ENCODE measurements at regions not wholly inside any gene's neighbourhood (a gene's known extent, or its start where the extent isn't known, plus 50 kb on each side); places are given as distances from the start of the nearest gene placed in this dataset.

- POLR2A ChIA-PET = no interaction called here
- no peak for TF ChIP-seq CTCF (IDR thresholded peaks at IDR 0.05; ENCODE audit: control extremely low read depth, extremely low read depth, low read depth, missing control alignments)
- CTCF ChIA-PET = interaction anchor here (1.5 kb wide), 1 partner anchor 34 kb away, joined by 3 read pairs; no protein-coding TSS in a partner anchor
- no peak for DNase-seq (ENCODE audit: extremely low spot score)
Measured at GRCh38 chr5:114152656-114153360, 209.1 kb upstream of the KCNN2 start.

GRCh38 chr5:114153392-114153791, 208.5 kb upstream of the KCNN2 start:
- no peak for TF ChIP-seq CTCF (IDR thresholded peaks at IDR 0.05; ENCODE audit: control extremely low read depth, extremely low read depth, low read depth, missing control alignments)
- ChIA-PET CTCF (no interaction called here), POLR2A (no interaction called here)
- DNase-seq (ENCODE audit: extremely low spot score) = no peak

GRCh38 chr5:114153833-114154232, 208.0 kb upstream of the KCNN2 start:
- ChIA-PET POLR2A (no interaction called here), CTCF (no interaction called here)
- no peak for TF ChIP-seq CTCF (IDR thresholded peaks at IDR 0.05; ENCODE audit: control extremely low read depth, extremely low read depth, low read depth, missing control alignments)
- DNase-seq (ENCODE audit: extremely low spot score) = no peak

- CTCF ChIA-PET = interaction anchor here (1.6 kb wide), 1 partner anchor 13 kb away, joined by 3 read pairs; no protein-coding TSS in a partner anchor
- TF ChIP-seq CTCF (IDR thresholded peaks at IDR 0.05; ENCODE audit: control extremely low read depth, extremely low read depth, low read depth, missing control alignments) = no peak
- POLR2A ChIA-PET = no interaction called here
- no peak for DNase-seq (ENCODE audit: extremely low spot score)
Measured at GRCh38 chr5:114166081-114166480, 195.8 kb upstream of the KCNN2 start.

- ChIA-PET CTCF (no interaction called here), POLR2A (no interaction called here)
- no peak for DNase-seq (ENCODE audit: extremely low spot score)
- no peak for TF ChIP-seq CTCF (IDR thresholded peaks at IDR 0.05; ENCODE audit: control extremely low read depth, extremely low read depth, low read depth, missing control alignments)
Measured at GRCh38 chr5:114174131-114174530, 187.7 kb upstream of the KCNN2 start.

GRCh38 chr5:114174837-114175236, 187.0 kb upstream of the KCNN2 start:
- CTCF ChIA-PET = no interaction called here
- TF ChIP-seq CTCF (IDR thresholded peaks at IDR 0.05; ENCODE audit: control extremely low read depth, extremely low read depth, low read depth, missing control alignments) = no peak
- no peak for DNase-seq (ENCODE audit: extremely low spot score)
- POLR2A ChIA-PET = no interaction called here

All from GM10248 (cell line).